ENCODE measurements at regions not wholly inside any gene's neighbourhood (a gene's known extent, or its start where the extent isn't known, plus 50 kb on each side); places are given as distances from the start of the nearest gene placed in this dataset.
A peak's percentile ranks its signal among the peaks of the same experiment; 100 is the strongest.

GRCh38 chr1:181142096-181142958 is 53.8 kb downstream of the IER5 start:
- no peak for DNase-seq (ENCODE audit: extremely low read depth, low read depth)
- TF ChIP-seq CTCF (IDR thresholded peaks at IDR 0.05; ENCODE audit: low read depth, low read length): peak; percentile 98

- DNase-seq (ENCODE audit: extremely low read depth, low read depth): no peak
- TF ChIP-seq CTCF (IDR thresholded peaks at IDR 0.05; ENCODE audit: low read depth, low read length): no peak
These were observed 54.8 kb downstream of the IER5 start for GRCh38 chr1:181143102-181143859.

- TF ChIP-seq CTCF (IDR thresholded peaks at IDR 0.05; ENCODE audit: low read depth, low read length): no peak
- DNase-seq (ENCODE audit: extremely low read depth, low read depth): no peak
These were observed 55.7 kb downstream of the IER5 start for GRCh38 chr1:181144238-181144637.

- no peak for TF ChIP-seq CTCF (IDR thresholded peaks at IDR 0.05; ENCODE audit: low read depth, low read length)
- DNase-seq (ENCODE audit: extremely low read depth, low read depth): no peak
These were observed 60.1 kb downstream of the IER5 start for GRCh38 chr1:181148636-181149035.

- no peak for DNase-seq (ENCODE audit: extremely low read depth, low read depth)
- TF ChIP-seq CTCF (IDR thresholded peaks at IDR 0.05; ENCODE audit: low read depth, low read length): no peak
These were observed 61.0 kb downstream of the IER5 start for GRCh38 chr1:181149326-181150125.

- no peak for TF ChIP-seq CTCF (IDR thresholded peaks at IDR 0.05; ENCODE audit: low read depth, low read length)
These were observed 61.8 kb downstream of the IER5 start for GRCh38 chr1:181150273-181150672.

More at GRCh38 chr1:181150273-181150672, 61.8 kb downstream of the IER5 start:
- DNase-seq (ENCODE audit: extremely low read depth, low read depth): no peak
